Gastroesophageal sphincter (tissue), 4 donors: ENCODE measurements at regions not wholly inside any gene's neighbourhood (a gene's known extent, or its start where the extent isn't known, plus 50 kb on each side); places are given as distances from the start of the nearest gene placed in this dataset.

ENCODE experiments used
- ATAC-seq: fragments of 150-250 bp; one replicate; pipeline ENCODE4 v1.9.1; 2016; ENCODE audit warnings: mild to moderate bottlenecking, moderate library complexity
- H3K27ac ChIP-seq, 4 donors: fragments of 200-600 bp; sonication (generic) in 3 of 4; 1 replicate in 3 of 4; 2 replicates in 1 of 4; pipeline ENCODE4 v1.5.1; 2016 to 2019
- H3K27me3 ChIP-seq: fragments of 200-600 bp; sonication (generic); one replicate; pipeline ENCODE4 v1.5.1; 2019
- H3K36me3 ChIP-seq, 2 donors: fragments of 200-600 bp; sonication (generic); one replicate each; pipeline ENCODE4 v1.5.1; 2019; ENCODE audit warnings: control low read depth in 1 of 2
- H3K4me1 ChIP-seq, 3 donors: fragments of 200-600 bp; sonication (generic); 1 replicate in 2 of 3; 2 replicates in 1 of 3; pipeline ENCODE4 v1.5.1; 2016 to 2019; ENCODE audit warnings: control low read depth in 2 of 3
- H3K4me3 ChIP-seq, 2 donors: fragments of 200-600 bp; sonication (generic); one replicate each; pipeline ENCODE4 v1.5.1; 2019; ENCODE audit warnings: mild to moderate bottlenecking in 1 of 2, moderate library complexity in 1 of 2
- H3K9me3 ChIP-seq, 3 donors: fragments of 200-600 bp; sonication (generic); one replicate each; pipeline ENCODE4 v1.5.1; 2017 to 2019; ENCODE audit warnings: control low read depth in 2 of 3
- CTCF ChIP-seq, 4 experiments: fragments of 200-600 bp in 2 of 4; fragments of 450-650 bp in 2 of 4; sonication (generic) in 1 of 4; IDR thresholded peaks; one replicate each; pipeline ENCODE4 v1.5.1; 2017 to 2019; ENCODE audit warnings: antibody characterized with exemption in 4 of 4, mild to moderate bottlenecking in 2 of 4, moderate library complexity in 2 of 4
- EP300 ChIP-seq: sonication (generic); formaldehyde crosslinking; IDR thresholded peaks from one replicate; pipeline ENCODE4 v1.6.1; 2017; ENCODE audit warnings: antibody characterized with exemption, mild to moderate bottlenecking
- POLR2A ChIP-seq, 2 donors: fragments of 450-650 bp; IDR thresholded peaks; one replicate each; pipeline ENCODE4 v1.6.1; 2017; ENCODE audit warnings: antibody characterized with exemption in 2 of 2, mild to moderate bottlenecking in 2 of 2, moderate library complexity in 1 of 2
- POLR2AphosphoS5 ChIP-seq: sonication (generic); formaldehyde crosslinking; IDR thresholded peaks from one replicate; pipeline ENCODE4 v1.6.1; 2017; ENCODE audit warnings: antibody characterized with exemption
- WGBS, 2 donors: methylation state at CpG; one replicate each; pipeline ENCODE4 v1.1.5; 2018; ENCODE audit warnings: low coverage in 1 of 2; 5-methylcytosine and 5-hydroxymethylcytosine counted together

- Histone ChIP-seq H3K9me3 (no peaks in the 10 kb centered on the region), H3K27ac (no peak overlapping the region), H3K36me3 (no peaks in the 10 kb centered on the region), H3K4me1 (no peaks in the 10 kb centered on the region), H3K4me3 (no peak overlapping the region), H3K27me3 (no peaks in the 10 kb centered on the region)
- TF ChIP-seq POLR2A (IDR thresholded peaks at IDR 0.05) (no peak), EP300 (no peak), POLR2AphosphoS5 (no peak), CTCF (IDR thresholded peaks at IDR 0.05) (no peak)
- WGBS, 2 donors = 58 to 75% methylated on average over 3 of the region's 3 CpGs
- no peak for ATAC-seq
Observed at GRCh38 chr18:78378983-78379382, 600.6 kb upstream of the SALL3 start.

- no peak overlapping the region for H3K27ac ChIP-seq
- peaks cover 16% of the 10 kb centered on the region for H3K27me3 ChIP-seq
- no peak overlapping the region for H3K4me3 ChIP-seq
- peaks cover 0 to 26% (median 0%) of the 10 kb centered on the region in 3 donors for H3K9me3 ChIP-seq
- no peaks in the 10 kb centered on the region for H3K36me3 ChIP-seq
- 90% methylated on average over 2 of the region's 34 CpGs; no CpG with 5 or more reads in 1 of the 2 donors for WGBS, 2 donors
- H3K4me1 ChIP-seq = no peaks in the 10 kb centered on the region
- no peak for ATAC-seq
- TF ChIP-seq POLR2A (IDR thresholded peaks at IDR 0.05) = no peak
- no peak for TF ChIP-seq CTCF (IDR thresholded peaks at IDR 0.05)
- no peak for TF ChIP-seq EP300
- no peak for TF ChIP-seq POLR2AphosphoS5
Observed at GRCh38 chr18:78390348-78390951, 589.2 kb upstream of the SALL3 start.

GRCh38 chr18:78390952-78391348 lies 588.7 kb upstream of the SALL3 start:
- ATAC-seq = no peak
- 91% methylated on average over 11 of the region's 33 CpGs; no CpG with 5 or more reads in 1 of the 2 donors for WGBS, 2 donors
- no peaks in the 10 kb centered on the region for H3K4me1 ChIP-seq
- peaks cover 0 to 21% (median 0%) of the 10 kb centered on the region in 3 donors for H3K9me3 ChIP-seq
- H3K27ac ChIP-seq = no peak overlapping the region
- H3K4me3 ChIP-seq = no peak overlapping the region
- TF ChIP-seq EP300 = no peak
- TF ChIP-seq POLR2A (IDR thresholded peaks at IDR 0.05) = no peak
- no peak for TF ChIP-seq CTCF (IDR thresholded peaks at IDR 0.05)
- no peak for TF ChIP-seq POLR2AphosphoS5
- H3K36me3 ChIP-seq = no peaks in the 10 kb centered on the region
- peaks cover 16% of the 10 kb centered on the region for H3K27me3 ChIP-seq

- H3K36me3 ChIP-seq = no peaks in the 10 kb centered on the region
- peaks cover 0 to 10% (median 0%) of the 10 kb centered on the region in 3 donors for H3K9me3 ChIP-seq
- H3K27ac ChIP-seq = no peak overlapping the region
- TF ChIP-seq POLR2A (IDR thresholded peaks at IDR 0.05) (no peak), CTCF (IDR thresholded peaks at IDR 0.05) (no peak), EP300 (no peak), POLR2AphosphoS5 (no peak)
- no peaks in the 10 kb centered on the region for H3K4me1 ChIP-seq
- no peak for ATAC-seq
- 51 to 66% methylated on average over 10 to 14 of the region's 14 CpGs for WGBS, 2 donors
- H3K4me3 ChIP-seq = no peak overlapping the region
- H3K27me3 ChIP-seq = peaks cover 16% of the 10 kb centered on the region
Observed at GRCh38 chr18:78393086-78393862, 586.3 kb upstream of the SALL3 start.

GRCh38 chr18:78396077-78396476 lies 583.5 kb upstream of the SALL3 start:
- peaks cover 18% of the 10 kb centered on the region for H3K27me3 ChIP-seq
- no peak overlapping the region for H3K27ac ChIP-seq
- TF ChIP-seq EP300 (no peak), POLR2AphosphoS5 (no peak), POLR2A (IDR thresholded peaks at IDR 0.05) (no peak)
- H3K4me1 ChIP-seq = no peaks in the 10 kb centered on the region
- H3K9me3 ChIP-seq = peaks cover 0 to 10% (median 0%) of the 10 kb centered on the region in 3 donors
- ATAC-seq = no peak
- 91 to 93% methylated on average over 13 to 16 of the region's 16 CpGs for WGBS, 2 donors
- H3K4me3 ChIP-seq = no peak overlapping the region
- no peaks in the 10 kb centered on the region for H3K36me3 ChIP-seq
